Mammary epithelial cell (primary cell): ENCODE measurements at regions not wholly inside any gene's neighbourhood (a gene's known extent, or its start where the extent isn't known, plus 50 kb on each side); places are given as distances from the start of the nearest gene placed in this dataset.

ENCODE experiments used
- CTCF ChIP-seq, 2 donors: IDR thresholded peaks in 1 of 2; conservative IDR thresholded peaks in 1 of 2; 2 replicates each; pipeline ENCODE4 v1.5.1; 2011 to 2012; ENCODE audit warnings: inconsistent platforms in 2 of 2, low read length in 2 of 2, mild to moderate bottlenecking in 2 of 2, control low read depth in 1 of 2, low read depth in 1 of 2; ENCODE audit not compliant: insufficient read depth in 1 of 2; ENCODE audit errors: extremely low read depth in 1 of 2
- EZH2 ChIP-seq: IDR thresholded peaks from 2 replicates; pipeline ENCODE4 v1.6.1; 2012; ENCODE audit warnings: low read length, inconsistent platforms, borderline replicate concordance

GRCh38 chr16:52690468-52690867 lies 143.5 kb upstream of the TOX3 start:
- no peak for TF ChIP-seq CTCF (conservative IDR thresholded peaks at IDR 0.05 in 1 of 2, IDR thresholded peaks at IDR 0.05 in 1 of 2; ENCODE audit: extremely low read depth in 1 of 2, insufficient read depth in 1 of 2, low read depth in 1 of 2, low read length in 2 of 2)
- TF ChIP-seq EZH2, result no peak
